ENCODE measurements at regions not wholly inside any gene's neighbourhood (a gene's known extent, or its start where the extent isn't known, plus 50 kb on each side); places are given as distances from the start of the nearest gene placed in this dataset.

GRCh38 chr21:21682172-21682571 is 684.0 kb downstream of the NCAM2 start:
- intact Hi-C loops (cut with micrococcal nuclease), result no loop called here
- no peak overlapping the region for H3K4me2 ChIP-seq (ENCODE audit: low read length)
- H3K27ac ChIP-seq (ENCODE audit: low read depth, low read length), result no peak overlapping the region
- no peaks in the 10 kb centered on the region for H3K79me2 ChIP-seq (ENCODE audit: insufficient read depth, low read length)
- H3K9me2 ChIP-seq (ENCODE audit: insufficient read depth), result no peaks in the 10 kb centered on the region
- TF ChIP-seq FOSL1 (IDR thresholded peaks at IDR 0.05; ENCODE audit: low read depth) (no peak), JUND (IDR thresholded peaks at IDR 0.05) (no peak), POLR2A (IDR thresholded peaks at IDR 0.05; ENCODE audit: borderline replicate concordance, extremely low read depth, insufficient read depth, insufficient read length) (no peak), EGR1 (IDR thresholded peaks at IDR 0.05; ENCODE audit: low read depth) (no peak), CBX3 (IDR thresholded peaks at IDR 0.05; ENCODE audit: low read depth) (no peak), ZFX (IDR thresholded peaks at IDR 0.05) (no peak), RAD21 (IDR thresholded peaks at IDR 0.05; ENCODE audit: low read depth) (no peak), SP1 (IDR thresholded peaks at IDR 0.05; ENCODE audit: low read depth) (no peak), EZH2phosphoT487 (IDR thresholded peaks at IDR 0.05; ENCODE audit: borderline replicate concordance) (no peak), POLR2AphosphoS5 (IDR thresholded peaks at IDR 0.05; ENCODE audit: low read depth, low read length) (no peak), CEBPB (IDR thresholded peaks at IDR 0.05; ENCODE audit: low read depth) (no peak), REST (IDR thresholded peaks at IDR 0.05; ENCODE audit: low read depth) (no peak), ATF3 (IDR thresholded peaks at IDR 0.05) (no peak), ZNF274 (IDR thresholded peaks at IDR 0.05; ENCODE audit: low read depth, low read length) (no peak), EZH2 (IDR thresholded peaks at IDR 0.05) (no peak)
- ATAC-seq (no peak), DNase-seq (ENCODE audit: low read depth, low spot score) (no peak)
- H3K36me3 ChIP-seq (ENCODE audit: control insufficient read depth in 1 of 2, insufficient read depth in 2 of 2, low read length in 2 of 2), result no peaks in the 10 kb centered on the region
- H3K27me3 ChIP-seq (ENCODE audit: insufficient read depth, low read length), result no peaks in the 10 kb centered on the region
- no peaks in the 10 kb centered on the region for H3K4me1 ChIP-seq (ENCODE audit: control insufficient read depth in 1 of 2, insufficient read depth in 2 of 2, low read length in 2 of 2)
- H3K4me3 ChIP-seq (replicated peaks in 1 of 2; ENCODE audit: low read depth in 1 of 2, low read length in 2 of 2), result no peak overlapping the region
- ChIA-PET POLR2A (no interaction called here), RAD21 (ENCODE audit: low non-redundant PET in 1 of 2, low total read pairs in 2 of 2, uncharacterized antibody in 2 of 2, unreplicated experiment in 2 of 2) (no interaction called here), CTCF (no interaction called here)
- H3K9me3 ChIP-seq (ENCODE audit: control insufficient read depth in 1 of 2, insufficient read depth in 1 of 2, low read depth in 1 of 2, low read length in 2 of 2), result peaks cover 14 to 35% of the 10 kb centered on the region in 2 experiments; a peak in 3 of 4 replicates
- H4K20me1 ChIP-seq (ENCODE audit: insufficient read depth), result no peaks in the 10 kb centered on the region
- no peak overlapping the region for H2AFZ ChIP-seq (ENCODE audit: low read depth, low read length, poor library complexity, severe bottlenecking)
- no peak overlapping the region for H3K9ac ChIP-seq (ENCODE audit: low read length)
- BruUV-seq (replicated peaks), result no TSS peak

Data from HCT116 (cell line).